A673 (cell line): ENCODE measurements at regions not wholly inside any gene's neighbourhood (a gene's known extent, or its start where the extent isn't known, plus 50 kb on each side); places are given as distances from the start of the nearest gene placed in this dataset.

Experiments used
- BruUV-seq: library from RNA; stranded (reverse); fragments of 400-500 nt; replicated peaks from 2 replicates; lab custom pipeline; 2021; lab: Mats Ljungman, UMichigan
- CTCF ChIA-PET: fragments of 300-600 bp; sonication (Branson Sonifier 250); formaldehyde crosslinking; loops from one replicate; lab custom pipeline; 2022; ENCODE audit warnings: antibody characterized with exemption; lab: Charles Lee
- POLR2A ChIA-PET: fragments of 300-600 bp; sonication (Branson Sonifier 250); formaldehyde crosslinking; loops from one replicate; lab custom pipeline; 2022; ENCODE audit warnings: antibody characterized with exemption; ENCODE audit not compliant: low non-redundant PET; lab: Charles Lee
- DNase-seq: peaks from one replicate; pipeline ENCODE4 v3.0.0-alpha.2; 2015; ENCODE audit warnings: low spot score
- H3K27ac ChIP-seq: fragments of 200-600 bp; sonication (generic); 2 replicates; pipeline ENCODE4 v1.5.1; 2016; ENCODE audit warnings: mixed run types, low read depth, mild to moderate bottlenecking, mixed read lengths, antibody characterized with exemption, low read length; ENCODE audit not compliant: poor library complexity, severe bottlenecking
- H3K27me3 ChIP-seq: fragments of 200-600 bp; sonication (generic); replicated peaks from 2 replicates; pipeline ENCODE4 v1.6.1; 2017; ENCODE audit warnings: mixed run types, low read depth, mild to moderate bottlenecking, mixed read lengths, antibody characterized with exemption, low read length; ENCODE audit not compliant: insufficient read depth, poor library complexity
- H3K36me3 ChIP-seq: fragments of 200-600 bp; sonication (generic); 2 replicates; pipeline ENCODE4 v1.6.1; 2016; ENCODE audit warnings: mixed run types, mild to moderate bottlenecking, mixed read lengths, antibody characterized with exemption, low read length; ENCODE audit not compliant: insufficient read depth, poor library complexity, severe bottlenecking
- H3K4me1 ChIP-seq: fragments of 200-600 bp; sonication (generic); 2 replicates; pipeline ENCODE4 v1.6.1; 2017; ENCODE audit warnings: mixed run types, mild to moderate bottlenecking, mixed read lengths, antibody characterized with exemption, low read length; ENCODE audit not compliant: insufficient read depth, poor library complexity, severe bottlenecking
- H3K4me3 ChIP-seq: fragments of 200-600 bp; sonication (generic); 2 replicates; pipeline ENCODE4 v1.5.1; 2016; ENCODE audit warnings: low read depth, mixed run types, mild to moderate bottlenecking, mixed read lengths, low read length; ENCODE audit not compliant: poor library complexity, severe bottlenecking
- H3K9me3 ChIP-seq: fragments of 200-600 bp; sonication (generic); 2 replicates; pipeline ENCODE4 v1.6.1; 2016; ENCODE audit warnings: mixed run types, low read depth, mild to moderate bottlenecking, mixed read lengths, antibody characterized with exemption, low read length; ENCODE audit not compliant: poor library complexity, severe bottlenecking
- CTCF ChIP-seq: fragments of 300-800, 200-600 bp; sonication (generic); conservative IDR thresholded peaks from 2 replicates; pipeline ENCODE4 v1.5.1; 2017; ENCODE audit warnings: low read depth, mild to moderate bottlenecking, antibody characterized with exemption, low read length, moderate library complexity, mixed read lengths
- EZH2 ChIP-seq: fragments of 200-600 bp; sonication (generic); IDR thresholded peaks from 2 replicates; pipeline ENCODE4 v1.6.1; 2017; ENCODE audit warnings: borderline replicate concordance, low read depth, mild to moderate bottlenecking, mixed read lengths, antibody characterized with exemption, low read length; ENCODE audit not compliant: poor library complexity, severe bottlenecking
- intact Hi-C: fragments of 100-400 bp; cut with micrococcal nuclease; formaldehyde crosslinking; loops from one replicate; pipeline ENCODE4 v1.10.0; 2022; ENCODE audit not compliant: unreplicated experiment

- ChIA-PET CTCF (no interaction called here), POLR2A (no interaction called here)
- no TSS peak for BruUV-seq
- no peak for DNase-seq
- no peak for TF ChIP-seq EZH2
- TF ChIP-seq CTCF: no peak
- H3K36me3 ChIP-seq: no peaks in the 10 kb centered on the region
- no peaks in the 10 kb centered on the region for H3K9me3 ChIP-seq
- H3K27ac ChIP-seq: no peak overlapping the region
- no peak overlapping the region for H3K4me3 ChIP-seq
- intact Hi-C loops: no loop called here
- no peaks in the 10 kb centered on the region for H3K4me1 ChIP-seq
- H3K27me3 ChIP-seq: no peaks in the 10 kb centered on the region
Measured at GRCh38 chr3:124131580-124131979, 139.7 kb upstream of the ROPN1 start.

GRCh38 chr3:124132813-124133212 is 140.9 kb upstream of the ROPN1 start:
- ChIA-PET POLR2A (no interaction called here), CTCF (no interaction called here)
- Histone ChIP-seq H3K4me1 (no peaks in the 10 kb centered on the region), H3K27ac (no peak overlapping the region), H3K4me3 (no peak overlapping the region), H3K36me3 (no peaks in the 10 kb centered on the region), H3K9me3 (no peaks in the 10 kb centered on the region), H3K27me3 (no peaks in the 10 kb centered on the region)
- BruUV-seq: no TSS peak
- TF ChIP-seq CTCF: no peak
- TF ChIP-seq EZH2: no peak
- DNase-seq: no peak
- intact Hi-C loops: no loop called here

- BruUV-seq: no TSS peak
- intact Hi-C loops: no loop called here
- Histone ChIP-seq H3K9me3 (no peaks in the 10 kb centered on the region), H3K27me3 (no peaks in the 10 kb centered on the region), H3K27ac (no peak overlapping the region), H3K4me1 (no peaks in the 10 kb centered on the region), H3K4me3 (no peak overlapping the region), H3K36me3 (no peaks in the 10 kb centered on the region)
- ChIA-PET POLR2A (no interaction called here), CTCF (no interaction called here)
- TF ChIP-seq CTCF (no peak), EZH2 (no peak)
- DNase-seq: no peak
Measured at GRCh38 chr3:124133366-124133940, 141.5 kb upstream of the ROPN1 start.
